Common myeloid progenitor, CD34-positive (primary cell): ENCODE measurements at regions not wholly inside any gene's neighbourhood (a gene's known extent, or its start where the extent isn't known, plus 50 kb on each side); places are given as distances from the start of the nearest gene placed in this dataset.

Experiments
- CTCF ChIA-PET: fragments of 350-600 bp; sonication (Branson Sonifier 250); formaldehyde crosslinking; loops from one replicate; lab custom pipeline; 2021; ENCODE audit warnings: antibody characterized with exemption; lab: Charles Lee
- POLR2A ChIA-PET: fragments of 350-600 bp; sonication (Branson Sonifier 250); formaldehyde crosslinking; loops from one replicate; lab custom pipeline; 2021; ENCODE audit warnings: antibody characterized with exemption; lab: Charles Lee
- DNase-seq, 3 donors: peaks; one replicate each; pipeline versions ENCODE4 v3.0.0 to v3.0.0-alpha.2; 2013
- H3K27ac ChIP-seq, 2 experiments: 1 replicate in 1 of 2; 2 replicates in 1 of 2; pipeline ENCODE4 v1.7.0; 2013; ENCODE audit warnings: inconsistent platforms in 2 of 2, low read length in 2 of 2, mild to moderate bottlenecking in 2 of 2, low read depth in 1 of 2, moderate library complexity in 1 of 2; ENCODE audit not compliant: severe bottlenecking in 2 of 2, insufficient read depth in 1 of 2, poor library complexity in 1 of 2
- H3K27me3 ChIP-seq, 5 experiments: replicated peaks in 2 of 5; 1 replicate in 3 of 5; 2 replicates in 2 of 5; pipeline versions ENCODE4 v1.6.1 to v1.7.0; 2013; ENCODE audit warnings: low read length in 4 of 5, mild to moderate bottlenecking in 2 of 5, moderate library complexity in 2 of 5, inconsistent platforms in 1 of 5; ENCODE audit not compliant: insufficient read depth in 5 of 5, control insufficient read depth in 4 of 5
- H3K36me3 ChIP-seq, 4 experiments: 1 replicate in 2 of 4; 2 replicates in 2 of 4; pipeline versions ENCODE4 v1.6.1 to v1.7.0; 2013; ENCODE audit warnings: low read length in 3 of 4, control low read depth in 1 of 4, mild to moderate bottlenecking in 1 of 4; ENCODE audit not compliant: control insufficient read depth in 4 of 4, insufficient read depth in 4 of 4
- H3K4me1 ChIP-seq, 4 experiments: 1 replicate in 3 of 4; 2 replicates in 1 of 4; pipeline versions ENCODE4 v1.6.1 to v1.7.1; 2013; ENCODE audit warnings: low read length in 3 of 4, mild to moderate bottlenecking in 3 of 4, control low read depth in 1 of 4, inconsistent platforms in 1 of 4, moderate library complexity in 1 of 4; ENCODE audit not compliant: control insufficient read depth in 4 of 4, insufficient read depth in 4 of 4; ENCODE audit errors: control extremely low read depth in 1 of 4
- H3K4me3 ChIP-seq, 7 experiments: 1 replicate in 4 of 7; 2 replicates in 3 of 7; pipeline versions ENCODE4 v1.5.1 to v1.7.0; 2013; ENCODE audit warnings: mild to moderate bottlenecking in 7 of 7, low read length in 6 of 7, moderate library complexity in 6 of 7, inconsistent platforms in 2 of 7, low read depth in 2 of 7, control low read depth in 1 of 7; ENCODE audit not compliant: insufficient read depth in 4 of 7, control insufficient read depth in 1 of 7; ENCODE audit errors: extremely low read depth in 1 of 7
- H3K9me3 ChIP-seq, 5 experiments: 1 replicate in 4 of 5; 2 replicates in 1 of 5; pipeline versions ENCODE4 v1.6.1 to v1.7.1; 2013; ENCODE audit warnings: low read length in 4 of 5, mild to moderate bottlenecking in 2 of 5, inconsistent platforms in 1 of 5, low read depth in 1 of 5, moderate library complexity in 1 of 5; ENCODE audit not compliant: control insufficient read depth in 4 of 5, insufficient read depth in 2 of 5; ENCODE audit errors: control extremely low read depth in 1 of 5
- WGBS: methylation state at CpG from one replicate; pipeline ENCODE4 v1.1.5; 2013; ENCODE audit not compliant: insufficient coverage; 5-methylcytosine and 5-hydroxymethylcytosine counted together

DNA sequence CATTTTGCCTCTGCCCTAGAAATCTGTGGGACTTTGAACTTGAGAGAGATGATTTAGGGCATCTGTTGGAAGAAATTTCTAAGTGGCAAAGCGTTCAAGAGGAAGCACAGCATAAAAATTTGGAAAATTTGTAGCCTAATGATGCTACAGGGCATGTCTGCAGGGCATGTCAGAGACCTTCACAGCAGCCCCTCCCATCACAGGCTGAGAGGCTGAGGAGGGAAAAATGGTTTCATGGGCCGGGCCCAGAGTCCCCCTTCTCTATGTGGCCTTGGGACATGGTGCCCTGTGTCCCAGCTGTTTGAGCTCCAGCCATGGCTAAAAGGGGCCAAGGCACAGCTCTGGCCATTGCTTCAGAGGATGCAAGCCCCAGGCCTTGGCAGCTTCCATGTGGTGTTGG is 203.0 kb downstream of the STK31 start:
- CTCF ChIA-PET, result no interaction called here
- Histone ChIP-seq H3K9me3 (peaks cover 0 to 3% (median 0%) of the 10 kb centered on the region in 5 experiments), H3K4me1 (no peaks in the 10 kb centered on the region), H3K36me3 (no peaks in the 10 kb centered on the region), H3K4me3 (no peak overlapping the region), H3K27ac (no peak overlapping the region), H3K27me3 (peaks cover 0 to 12% (median 6%) of the 10 kb centered on the region in 5 experiments)
- POLR2A ChIA-PET, result no interaction called here
- 100% methylated on average over 1 of the region's 2 CpGs for WGBS
- no peak for DNase-seq

DNA sequence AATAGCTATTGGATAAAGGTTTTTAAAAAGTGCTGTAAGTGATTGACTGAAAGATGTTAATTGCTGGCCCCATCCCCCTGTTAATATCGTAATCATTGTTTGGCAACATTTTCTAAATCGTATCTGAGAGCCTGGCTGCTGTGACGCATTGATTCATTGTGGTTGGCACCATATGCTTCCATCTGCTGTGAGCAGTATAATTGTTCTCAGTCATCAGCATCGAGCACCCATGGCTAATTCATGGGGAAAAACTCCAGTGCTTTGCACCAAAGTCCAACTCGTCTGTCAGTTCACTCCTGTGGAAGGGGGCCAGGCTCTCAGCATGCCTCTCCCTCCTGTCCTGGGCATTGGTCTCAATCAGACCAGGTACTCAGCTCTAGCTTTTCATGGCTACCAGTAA is 205.2 kb downstream of the STK31 start:
- Histone ChIP-seq H3K4me1 (no peaks in the 10 kb centered on the region), H3K9me3 (peaks cover 0 to 3% (median 0%) of the 10 kb centered on the region in 5 experiments), H3K4me3 (no peak overlapping the region), H3K27ac (no peak overlapping the region), H3K27me3 (peaks cover 0 to 19% (median 8%) of the 10 kb centered on the region in 5 experiments), H3K36me3 (no peaks in the 10 kb centered on the region)
- WGBS, result 89% methylated on average over 5 of the region's 5 CpGs
- ChIA-PET POLR2A (no interaction called here), CTCF (no interaction called here)
- no peak for DNase-seq

DNA sequence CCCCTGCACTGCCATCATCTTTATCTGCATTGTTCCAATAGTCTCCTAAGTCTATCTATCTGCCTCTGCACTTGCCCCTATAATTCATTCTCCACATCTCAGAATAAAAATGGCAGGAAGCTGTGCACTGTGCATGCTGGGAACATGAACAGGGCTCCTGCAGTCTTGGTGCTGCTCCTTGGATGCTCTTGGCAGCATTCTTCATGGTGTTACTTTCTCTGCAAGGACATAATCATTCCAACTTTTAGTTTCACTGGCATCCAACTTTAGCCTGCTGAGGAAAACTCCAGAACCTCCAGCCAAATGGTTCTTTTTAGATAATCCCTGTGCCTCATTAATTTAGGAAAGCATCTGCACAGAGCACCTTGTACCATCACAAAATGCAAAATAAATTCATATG is 208.3 kb downstream of the STK31 start:
- POLR2A ChIA-PET, result no interaction called here
- Histone ChIP-seq H3K36me3 (no peaks in the 10 kb centered on the region), H3K27ac (no peak overlapping the region), H3K9me3 (peaks cover 0 to 2% (median 0%) of the 10 kb centered on the region in 5 experiments), H3K4me1 (no peaks in the 10 kb centered on the region), H3K4me3 (no peak overlapping the region), H3K27me3 (peaks cover 0 to 20% (median 8%) of the 10 kb centered on the region in 5 experiments)
- CTCF ChIA-PET, result no interaction called here
- DNase-seq, result no peak

DNA sequence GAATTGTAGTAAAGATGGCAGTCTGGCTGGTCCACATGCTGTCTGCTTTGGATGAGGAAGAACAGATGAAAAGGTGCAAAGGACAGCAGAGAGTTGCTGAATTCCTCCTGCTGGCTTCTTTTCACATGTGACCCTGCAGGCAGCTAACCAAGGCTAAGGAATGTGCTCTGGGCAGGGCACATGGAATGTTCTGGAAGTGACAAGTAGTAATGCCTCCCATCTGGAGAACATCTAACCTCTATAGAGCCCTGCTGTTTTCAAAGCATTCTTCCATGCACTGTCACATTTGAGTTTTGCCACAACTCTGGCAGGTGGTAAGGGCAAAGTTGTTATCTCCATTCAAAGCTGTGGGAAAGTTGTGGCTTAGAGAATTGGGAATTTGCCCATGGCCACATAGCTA is 208.8 kb downstream of the STK31 start:
- POLR2A ChIA-PET, result no interaction called here
- no peak for DNase-seq

DNA sequence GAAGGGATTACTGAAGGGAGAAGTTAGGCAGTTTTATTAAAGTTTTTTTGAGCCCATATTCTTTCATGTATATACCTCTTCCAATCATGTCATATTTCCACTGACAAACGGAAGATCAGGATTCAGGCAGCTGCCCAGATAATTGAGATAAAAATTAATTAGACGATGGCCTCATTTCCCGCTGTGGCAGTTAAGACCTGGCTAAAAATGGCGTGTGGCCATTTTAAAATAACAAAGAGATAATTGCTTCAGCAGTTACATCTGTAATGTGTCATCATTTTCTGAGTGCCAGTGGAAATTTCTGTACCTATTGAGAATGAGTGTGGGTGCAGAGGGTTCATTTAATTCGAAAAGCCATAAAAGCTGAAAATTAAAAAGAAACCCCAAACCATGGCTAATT is 215.1 kb downstream of the STK31 start:
- no peak overlapping the region for H3K27ac ChIP-seq
- ChIA-PET POLR2A (no interaction called here), CTCF (no interaction called here)
- DNase-seq, result no peak
- H3K9me3 ChIP-seq, result no peaks in the 10 kb centered on the region
- no peaks in the 10 kb centered on the region for H3K36me3 ChIP-seq
- WGBS, result 96% methylated on average over 4 of the region's 5 CpGs
- H3K4me1 ChIP-seq, result no peaks in the 10 kb centered on the region
- H3K4me3 ChIP-seq, result no peak overlapping the region
- peaks cover 0 to 2% (median 0%) of the 10 kb centered on the region in 5 experiments for H3K27me3 ChIP-seq

More for the DNA sequence above, 208.8 kb downstream of the STK31 start:
- Histone ChIP-seq H3K4me1 (no peaks in the 10 kb centered on the region), H3K27me3 (peaks cover 0 to 20% (median 8%) of the 10 kb centered on the region in 5 experiments), H3K9me3 (peaks cover 0 to 2% (median 0%) of the 10 kb centered on the region in 5 experiments), H3K36me3 (no peaks in the 10 kb centered on the region), H3K4me3 (no peak overlapping the region), H3K27ac (no peak overlapping the region)
- CTCF ChIA-PET, result interaction anchor here (1.3 kb wide), 1 partner anchor 19 kb away, joined by 3 read pairs; no protein-coding TSS in a partner anchor

DNA sequence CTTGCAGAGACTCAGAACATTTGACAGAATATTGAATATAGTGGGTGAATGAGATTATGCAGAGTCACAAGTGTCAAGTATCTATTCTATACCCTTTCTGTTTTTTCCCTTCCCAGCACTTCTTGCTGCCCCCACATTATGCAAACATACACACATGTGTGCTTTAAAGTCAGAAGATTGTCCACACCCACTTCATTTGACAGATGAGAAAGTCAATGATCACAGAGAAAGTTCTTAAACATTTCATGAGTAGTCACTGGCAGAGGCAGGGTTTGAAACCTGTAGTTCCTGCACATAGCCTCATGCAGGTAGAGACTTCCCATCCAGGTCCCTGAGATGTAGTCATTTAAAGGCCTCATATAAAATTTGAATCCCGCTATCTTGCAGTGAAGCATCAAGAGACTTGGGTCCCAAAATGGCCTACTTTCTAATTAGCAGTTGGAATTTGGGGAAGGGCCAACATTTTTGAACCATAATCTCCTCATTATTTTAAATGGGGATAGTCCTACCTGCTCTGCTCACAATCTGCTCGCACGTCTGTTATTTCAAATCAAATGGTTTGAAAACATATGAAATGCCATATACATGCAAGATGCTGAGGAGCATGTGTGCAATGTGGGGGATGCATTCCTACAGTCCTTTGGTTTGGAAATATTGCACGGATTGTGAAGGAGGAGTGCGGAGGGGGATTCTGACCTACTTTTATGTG is 217.8 kb downstream of the STK31 start:
- Histone ChIP-seq H3K27me3 (no peaks in the 10 kb centered on the region), H3K4me3 (no peak overlapping the region), H3K36me3 (no peaks in the 10 kb centered on the region), H3K27ac (no peak overlapping the region), H3K4me1 (no peaks in the 10 kb centered on the region), H3K9me3 (no peaks in the 10 kb centered on the region)
- CTCF ChIA-PET, result no interaction called here
- DNase-seq, result no peak
- POLR2A ChIA-PET, result no interaction called here
- 86% methylated on average over 1 of the region's 5 CpGs for WGBS

DNA sequence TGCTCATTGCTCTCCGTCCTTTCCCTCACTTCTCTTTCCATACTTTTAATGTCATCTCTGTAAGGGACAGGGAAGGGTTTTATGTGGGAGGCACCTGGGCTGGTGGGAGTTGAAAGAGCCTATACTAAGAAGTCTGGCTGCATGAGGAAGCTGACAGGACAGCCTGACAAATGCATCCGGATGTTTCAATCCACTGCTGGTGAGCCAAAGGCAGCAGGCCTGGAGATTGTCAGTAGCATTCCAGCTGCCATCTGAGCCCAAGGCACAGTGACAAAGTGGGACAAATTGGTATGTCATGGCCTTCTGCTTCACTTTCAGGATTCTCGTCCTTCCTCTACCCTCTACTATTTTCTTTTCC is 218.4 kb downstream of the STK31 start:
- H3K27me3 ChIP-seq, result no peaks in the 10 kb centered on the region
- no peaks in the 10 kb centered on the region for H3K36me3 ChIP-seq
- H3K9me3 ChIP-seq, result no peaks in the 10 kb centered on the region
- no peaks in the 10 kb centered on the region for H3K4me1 ChIP-seq
- no peak overlapping the region for H3K27ac ChIP-seq
- DNase-seq, result no peak
- ChIA-PET CTCF (no interaction called here), POLR2A (no interaction called here)
- WGBS, result 100% methylated on average over 2 of the region's 3 CpGs
- no peak overlapping the region for H3K4me3 ChIP-seq
